IMR-90 (cell line): ENCODE measurements at regions not wholly inside any gene's neighbourhood (a gene's known extent, or its start where the extent isn't known, plus 50 kb on each side); places are given as distances from the start of the nearest gene placed in this dataset.

ENCODE experiments used
- ATAC-seq: fragments of 200-7000 bp; cut with Tn5 transposase; 2 replicates; pipeline ENCODE4 v1.9.1; 2020; ENCODE audit warnings: low read depth, mild to moderate bottlenecking, moderate library complexity
- BruUV-seq: library from RNA; stranded (reverse); fragments of 400-500 nt; replicated peaks from 2 replicates; lab custom pipeline; 2021; lab: Mats Ljungman, UMichigan
- CTCF ChIA-PET: fragments of 300-600 bp; formaldehyde crosslinking; extraction: SDS; loops from one replicate; lab custom pipeline; 2021; ENCODE audit warnings: antibody characterized with exemption; lab: Yijun Ruan, JAX
- POLR2A ChIA-PET: fragments of 300-600 bp; sonication (Branson Sonifier 250); formaldehyde crosslinking; loops from one replicate; lab custom pipeline; 2022; ENCODE audit warnings: antibody characterized with exemption; ENCODE audit not compliant: unreplicated experiment; lab: Charles Lee
- DNase-seq: peaks from one replicate; pipeline ENCODE4 v3.0.0; 2013
- H2AFZ ChIP-seq: replicated peaks from 2 replicates; pipeline ENCODE3; 2013; ENCODE audit warnings: low read length, mild to moderate bottlenecking; ENCODE audit not compliant: poor library complexity
- H2AK5ac ChIP-seq: 2 replicates; pipeline ENCODE4 v1.6.1; 2013; ENCODE audit warnings: low read depth, low read length, inconsistent platforms
- H2AK9ac ChIP-seq: replicated peaks from 2 replicates; pipeline ENCODE3; 2013; ENCODE audit warnings: mild to moderate bottlenecking, low read depth, low read length, moderate library complexity; ENCODE audit not compliant: poor library complexity
- H2BK120ac ChIP-seq: 2 replicates; pipeline ENCODE4 v1.6.1; 2013; ENCODE audit warnings: low read depth, low read length, inconsistent platforms
- H2BK15ac ChIP-seq: 3 replicates; pipeline ENCODE4 v1.6.1; 2013; ENCODE audit warnings: low read depth, low read length, inconsistent platforms
- H2BK20ac ChIP-seq: 2 replicates; pipeline ENCODE4 v1.6.1; 2013; ENCODE audit warnings: low read depth, mild to moderate bottlenecking, inconsistent platforms, low read length, moderate library complexity
- H2BK5ac ChIP-seq: 2 replicates; pipeline ENCODE4 v1.6.1; 2013; ENCODE audit warnings: mild to moderate bottlenecking, low read depth, low read length, inconsistent platforms; ENCODE audit not compliant: poor library complexity, severe bottlenecking
- H3K14ac ChIP-seq: replicated peaks from 2 replicates; pipeline ENCODE4 v1.6.1; 2013; ENCODE audit warnings: low read depth, low read length, inconsistent platforms
- H3K18ac ChIP-seq: 2 replicates; pipeline ENCODE4 v1.6.1; 2013; ENCODE audit warnings: low read depth, low read length, control low read depth
- H3K23ac ChIP-seq: 2 replicates; pipeline ENCODE4 v1.6.1; 2013; ENCODE audit warnings: low read depth, low read length, inconsistent platforms
- H3K27ac ChIP-seq: 2 replicates; pipeline ENCODE4 v1.5.1; 2013; ENCODE audit warnings: mild to moderate bottlenecking, control low read depth, low read length; ENCODE audit not compliant: insufficient read depth
- H3K27me3 ChIP-seq: 2 replicates; pipeline ENCODE4 v1.6.1; 2013; ENCODE audit warnings: low read length; ENCODE audit not compliant: control insufficient read depth, insufficient read depth
- H3K36me3 ChIP-seq: 2 replicates; pipeline ENCODE4 v1.6.1; 2013; ENCODE audit warnings: low read length, mixed read lengths; ENCODE audit not compliant: control insufficient read depth, insufficient read depth
- H3K4ac ChIP-seq: 2 replicates; pipeline ENCODE4 v1.6.1; 2013; ENCODE audit warnings: low read depth, low read length, inconsistent platforms
- H3K4me1 ChIP-seq: 2 replicates; pipeline ENCODE4 v1.6.1; 2013; ENCODE audit warnings: low read length, mixed read lengths; ENCODE audit not compliant: control insufficient read depth, insufficient read depth
- H3K4me2 ChIP-seq: 2 replicates; pipeline ENCODE4 v1.6.1; 2013; ENCODE audit warnings: low read depth, mild to moderate bottlenecking, control low read depth, low read length, moderate library complexity
- H3K4me3 ChIP-seq: 2 replicates; pipeline ENCODE4 v1.5.1; 2013; ENCODE audit warnings: low read depth, mild to moderate bottlenecking, control low read depth, low read length, moderate library complexity; ENCODE audit not compliant: insufficient read depth
- H3K56ac ChIP-seq: 2 replicates; pipeline ENCODE4 v1.6.1; 2013; ENCODE audit warnings: low read length, inconsistent platforms; ENCODE audit not compliant: insufficient read depth; ENCODE audit errors: extremely low read depth
- H3K79me1 ChIP-seq, 2 experiments: 2 replicates each; pipeline ENCODE4 v1.6.1; 2013; ENCODE audit warnings: low read length in 2 of 2, inconsistent platforms in 1 of 2, low read depth in 1 of 2
- H3K9ac ChIP-seq: 2 replicates; pipeline ENCODE4 v1.6.1; 2013; ENCODE audit warnings: low read depth, low read length, control low read depth
- H3K9me1 ChIP-seq: 2 replicates; pipeline ENCODE4 v1.6.1; 2013; ENCODE audit warnings: low read length, inconsistent platforms; ENCODE audit not compliant: insufficient read depth
- H3K9me3 ChIP-seq: 2 replicates; pipeline ENCODE4 v1.6.1; 2013; ENCODE audit warnings: low read length; ENCODE audit not compliant: control insufficient read depth, insufficient read depth
- H4K20me1 ChIP-seq: 2 replicates; pipeline ENCODE4 v1.6.1; 2013; ENCODE audit warnings: low read length, inconsistent platforms; ENCODE audit not compliant: insufficient read depth
- H4K5ac ChIP-seq: 2 replicates; pipeline ENCODE4 v1.6.1; 2013; ENCODE audit warnings: mild to moderate bottlenecking, low read depth, low read length, control low read depth
- H4K8ac ChIP-seq, 2 experiments: 2 replicates each; pipeline ENCODE4 v1.6.1; 2013; ENCODE audit warnings: low read depth in 2 of 2, low read length in 2 of 2, control low read depth in 1 of 2, inconsistent platforms in 1 of 2
- H4K91ac ChIP-seq: 2 replicates; pipeline ENCODE4 v1.6.1; 2013; ENCODE audit warnings: low read depth, low read length, inconsistent platforms; ENCODE audit not compliant: insufficient read depth
- ELK1 ChIP-seq: fragments of 150-350 bp; IDR thresholded peaks from 2 replicates; pipeline ENCODE4 v1.6.1; 2016; ENCODE audit warnings: low read depth, mild to moderate bottlenecking, low read length, moderate library complexity, borderline replicate concordance
- FOS ChIP-seq: fragments of 150-350 bp; IDR thresholded peaks from 2 replicates; pipeline ENCODE4 v1.6.1; 2016; ENCODE audit warnings: low read depth, low read length
- MXI1 ChIP-seq: IDR thresholded peaks from 2 replicates; pipeline ENCODE4 v1.6.1; 2012; ENCODE audit warnings: low read depth, mild to moderate bottlenecking, low read length, moderate library complexity, borderline replicate concordance
- SMC3 ChIP-seq: fragments of 150-350 bp; IDR thresholded peaks from 2 replicates; pipeline ENCODE4 v1.6.1; 2016; ENCODE audit warnings: low read depth, mild to moderate bottlenecking, antibody characterized with exemption, low read length, moderate library complexity
- WGBS, 2 experiments: methylation state at CpG; one replicate each; pipeline versions ENCODE4 v1.1.5 to v1.1.7; 2013; ENCODE audit warnings: missing lambda C conversion rate in 2 of 2; ENCODE audit not compliant: insufficient read length in 1 of 2; ENCODE audit errors: extremely low coverage in 2 of 2; 5-methylcytosine and 5-hydroxymethylcytosine counted together
- dilution Hi-C: fragments of 300-500 bp; cut with HindIII; formaldehyde crosslinking; loops from one replicate; pipeline ENCODE4 v1.14.3; 2018; ENCODE audit warnings: low sequenced_read_pairs; ENCODE audit not compliant: unreplicated experiment
- in situ Hi-C: fragments of 300-500 bp; cut with MboI; formaldehyde crosslinking; loops from 3 replicates; pipeline ENCODE4 v1.14.3; 2019; ENCODE audit warnings: low sequenced_read_pairs, inconsistent platforms, mixed read lengths
- intact Hi-C: fragments of 100-400 bp; cut with micrococcal nuclease; formaldehyde crosslinking; loops from 2 replicates; pipeline ENCODE4 v1.10.0; 2022

- WGBS, 2 experiments, result no CpG with 5 or more reads among the region's 3 CpGs
- ChIA-PET POLR2A (no interaction called here), CTCF (no interaction called here)
- Histone ChIP-seq H2BK120ac (no peak overlapping the region), H4K8ac (no peak overlapping the region), H3K4me2 (no peak overlapping the region), H3K9me3 (0 out of 2 replicates have a peak, but pooled peaks cover 2% of the 10 kb centered on the region), H2BK15ac (no peak overlapping the region), H3K9ac (no peak overlapping the region), H3K4me3 (no peak overlapping the region), H3K18ac (no peak overlapping the region), H2BK5ac (no peak overlapping the region), H3K9me1 (no peaks in the 10 kb centered on the region), H3K27ac (no peak overlapping the region), H4K5ac (no peak overlapping the region), H3K56ac (no peak overlapping the region), H4K20me1 (no peaks in the 10 kb centered on the region), H3K27me3 (no peaks in the 10 kb centered on the region), H3K4ac (no peak overlapping the region), H3K23ac (no peak overlapping the region), H2AK5ac (no peak overlapping the region), H3K4me1 (no peaks in the 10 kb centered on the region), H2AK9ac (no peak overlapping the region), H3K14ac (no peak overlapping the region), H3K36me3 (no peaks in the 10 kb centered on the region), H3K79me1 (no peaks in the 10 kb centered on the region), H2AFZ (no peak overlapping the region), H2BK20ac (no peak overlapping the region), H4K91ac (no peak overlapping the region)
- ATAC-seq (no peak), DNase-seq (no peak)
- BruUV-seq, result no TSS peak
- in situ Hi-C loops (no loop called here), dilution Hi-C loops (no loop called here), intact Hi-C loops (no loop called here)
- TF ChIP-seq SMC3 (no peak), ELK1 (no peak), MXI1 (no peak), FOS (no peak)
Measured at GRCh38 chr20:48131581-48131980, 346.3 kb upstream of the SULF2 start.
